ENCODE measurements at regions not wholly inside any gene's neighbourhood (a gene's known extent, or its start where the extent isn't known, plus 50 kb on each side); places are given as distances from the start of the nearest gene placed in this dataset.
"Not testable (repeated sequence)": the region's sequence is repeated elsewhere in the genome, so short reads cannot be mapped to it uniquely, and the experiment has no call there.

DNA sequence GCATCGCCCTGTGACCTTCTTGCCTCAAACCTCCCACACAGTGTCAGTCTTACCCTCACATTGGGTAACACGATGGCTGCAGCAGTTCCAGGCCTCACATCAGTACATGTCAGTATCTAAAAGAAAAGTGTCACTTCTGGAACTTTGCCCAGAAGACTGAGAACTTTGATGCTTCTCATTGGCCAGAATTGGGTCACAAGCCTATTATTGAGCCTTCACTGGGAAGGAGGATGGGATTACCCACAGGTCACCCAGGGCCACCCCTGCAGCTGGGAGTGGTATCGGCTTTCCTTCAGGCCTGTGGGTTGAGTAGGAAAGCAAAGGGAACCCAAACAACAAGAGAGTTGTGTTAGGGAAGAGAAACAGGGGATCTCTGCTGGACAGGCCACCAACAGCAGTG lies 111.5 kb downstream of the NPY start:
- peak; percentile 5 for DNase-seq (ENCODE audit: low read depth)

- not testable (repeated sequence) for DNase-seq (ENCODE audit: low read depth)
These were observed 112.4 kb downstream of the NPY start for GRCh38 chr7:24396387-24396786.

GRCh38 chr7:24401628-24402593 lies 117.9 kb downstream of the NPY start:
- peak; percentile 36 for DNase-seq (ENCODE audit: low read depth)

DNA sequence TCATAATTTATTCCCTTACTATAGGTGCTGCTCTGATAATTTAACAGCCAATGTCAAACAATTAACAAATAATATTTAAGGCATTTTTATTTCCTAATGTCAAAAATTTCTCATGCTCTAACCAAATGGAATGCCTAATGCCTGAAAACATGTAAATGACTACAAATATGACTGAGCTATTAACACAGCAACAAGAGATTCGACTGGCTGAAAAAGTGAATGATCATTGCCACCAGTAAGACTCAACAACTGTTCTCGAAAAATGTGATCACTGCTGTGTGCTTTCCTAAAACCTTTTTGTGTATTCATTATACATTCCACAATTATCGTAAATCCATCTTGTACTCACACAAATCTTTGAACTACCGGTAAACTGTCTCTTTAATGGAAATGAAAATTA lies 118.7 kb downstream of the NPY start:
- DNase-seq (ENCODE audit: low read depth) = no peak

GRCh38 chr7:24403557-24403956 lies 119.6 kb downstream of the NPY start:
- no peak for DNase-seq (ENCODE audit: low read depth)

DNA sequence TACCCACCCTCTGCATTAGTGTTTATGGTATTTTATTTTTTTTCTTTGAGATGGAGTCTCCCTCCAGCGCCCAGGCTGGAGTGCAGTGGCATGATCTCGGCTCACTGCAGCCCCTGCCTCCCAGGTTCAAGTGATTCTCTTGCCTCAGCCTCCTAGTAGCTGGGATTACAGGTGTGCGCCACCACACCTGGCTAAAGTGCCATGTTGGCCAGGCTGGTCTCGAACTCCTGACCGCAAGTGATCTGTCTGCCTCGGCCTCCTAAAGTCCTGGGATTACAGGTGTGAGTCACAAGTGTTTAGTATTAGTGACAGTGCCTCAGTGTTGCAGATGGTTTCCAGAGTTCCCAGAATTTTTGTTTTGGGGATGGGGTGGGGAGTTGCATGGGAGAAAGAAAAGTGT lies 120.3 kb downstream of the NPY start:
- no peak for DNase-seq (ENCODE audit: low read depth)

GRCh38 chr7:24405002-24405401 lies 121.0 kb downstream of the NPY start:
- no peak for DNase-seq (ENCODE audit: low read depth)

DNA sequence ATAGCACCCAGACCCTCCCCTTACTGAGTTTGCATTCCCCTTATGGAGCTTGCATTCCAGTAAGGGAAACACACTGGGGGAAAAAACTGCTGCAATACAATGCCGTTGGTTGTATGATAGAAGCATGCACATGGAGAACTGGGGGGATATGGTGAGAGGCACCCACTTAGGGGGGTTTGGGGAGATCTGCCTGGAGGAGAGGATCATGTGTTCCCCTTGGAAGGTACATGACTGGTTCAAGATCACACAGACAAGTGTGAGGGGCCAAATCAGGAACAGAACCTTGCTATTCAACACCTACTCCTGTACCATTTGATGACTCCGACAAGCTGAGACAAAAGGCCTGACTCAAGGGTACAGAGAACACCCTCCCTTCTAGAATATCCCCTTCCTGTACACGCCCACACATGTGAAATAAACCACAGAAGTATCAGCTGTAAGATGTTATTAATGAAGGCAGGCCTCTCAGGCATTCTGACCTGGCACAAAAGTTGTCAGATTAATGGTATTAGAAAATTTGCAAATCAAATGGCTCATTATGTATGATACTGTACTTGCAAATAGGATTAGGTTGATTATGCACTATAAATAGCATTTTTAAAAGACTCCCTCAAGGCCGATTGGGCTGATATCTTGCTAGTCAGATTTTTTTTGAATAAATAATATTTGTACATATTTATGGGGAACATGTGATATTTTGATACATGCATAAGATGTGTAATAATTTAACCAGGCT lies 122.2 kb downstream of the NPY start:
- DNase-seq (ENCODE audit: low read depth) = peak; percentile 30

GRCh38 chr7:24406789-24407299 lies 122.9 kb downstream of the NPY start:
- no peak for DNase-seq (ENCODE audit: low read depth)

- DNase-seq (ENCODE audit: low read depth) = no peak
These were observed 124.0 kb downstream of the NPY start for GRCh38 chr7:24407965-24408364.

- no peak for DNase-seq (ENCODE audit: low read depth)
These were observed 124.9 kb downstream of the NPY start for GRCh38 chr7:24408798-24409430.

- no peak for DNase-seq (ENCODE audit: low read depth)
These were observed 125.5 kb downstream of the NPY start for GRCh38 chr7:24409431-24410024.

DNA sequence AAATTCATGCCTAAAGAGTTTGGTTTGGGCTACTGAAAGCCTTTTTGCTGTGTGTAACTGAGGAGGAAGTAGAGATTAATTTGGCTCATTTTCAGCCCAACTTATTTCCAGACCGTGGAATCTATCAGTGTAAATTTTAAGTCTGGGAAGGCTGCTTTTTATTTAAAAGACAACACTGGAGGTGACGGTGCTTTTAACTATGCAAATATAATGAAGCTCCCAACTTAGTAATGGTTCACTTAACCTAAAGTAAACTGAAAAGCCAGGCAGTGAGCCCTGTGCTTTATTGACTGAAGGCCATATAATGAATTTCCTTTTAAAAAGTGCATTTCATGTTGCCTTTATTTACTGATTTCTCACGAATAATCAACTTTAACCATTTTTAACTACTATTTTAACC lies 127.2 kb downstream of the NPY start:
- DNase-seq (ENCODE audit: low read depth) = no peak

DNA sequence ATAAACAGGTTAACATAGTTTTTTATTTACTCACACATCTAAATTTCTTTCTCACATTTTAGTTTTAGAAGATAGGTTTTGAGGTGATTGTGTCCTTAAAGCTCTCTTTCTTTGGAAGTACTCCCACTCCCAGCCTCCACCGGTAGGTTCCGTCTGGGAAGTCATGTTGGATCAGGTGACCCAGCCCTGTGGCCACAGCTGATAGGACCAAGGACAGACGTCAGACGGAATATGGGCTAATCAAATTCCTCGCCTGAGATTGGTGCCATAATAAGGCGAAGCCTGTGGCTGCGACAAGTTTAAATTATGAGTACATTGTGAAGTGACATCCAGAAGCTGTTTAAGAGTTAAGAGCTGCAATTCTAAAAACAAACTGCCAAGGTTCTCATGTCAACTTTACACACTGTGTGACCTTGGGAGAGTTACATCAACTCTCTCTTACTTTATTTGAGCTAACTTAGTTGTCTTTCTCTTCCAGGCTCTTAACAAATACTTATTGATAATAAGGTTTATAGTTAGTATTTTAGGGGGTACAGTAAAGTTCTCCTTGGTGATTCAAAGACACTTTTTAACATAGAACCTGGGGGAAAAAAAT lies 133.6 kb downstream of the NPY start:
- DNase-seq (ENCODE audit: low read depth) = no peak

- peak; percentile 18 for DNase-seq (ENCODE audit: low read depth)
These were observed 135.1 kb downstream of the NPY start for GRCh38 chr7:24419077-24419476.

DNA sequence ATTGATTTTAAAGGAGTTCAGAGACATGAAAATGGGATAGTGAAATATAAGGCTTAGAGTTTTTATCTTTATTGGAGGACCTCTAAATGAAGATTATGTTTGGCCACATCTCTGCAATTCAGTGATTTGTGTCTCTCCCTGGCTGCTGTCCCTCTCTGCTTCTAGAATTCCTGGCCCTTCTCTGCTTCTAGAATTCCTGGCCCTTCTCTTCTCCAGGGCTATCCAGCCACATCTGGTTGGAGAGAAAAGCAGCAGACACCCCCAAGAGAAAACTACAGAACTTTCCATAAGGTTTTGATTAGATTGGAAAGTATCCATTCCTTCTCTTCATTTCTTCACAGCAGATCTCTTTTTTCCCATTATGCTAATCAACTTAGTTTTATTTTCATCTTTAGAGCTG lies 135.5 kb downstream of the NPY start:
- DNase-seq (ENCODE audit: low read depth) = no peak

DNA sequence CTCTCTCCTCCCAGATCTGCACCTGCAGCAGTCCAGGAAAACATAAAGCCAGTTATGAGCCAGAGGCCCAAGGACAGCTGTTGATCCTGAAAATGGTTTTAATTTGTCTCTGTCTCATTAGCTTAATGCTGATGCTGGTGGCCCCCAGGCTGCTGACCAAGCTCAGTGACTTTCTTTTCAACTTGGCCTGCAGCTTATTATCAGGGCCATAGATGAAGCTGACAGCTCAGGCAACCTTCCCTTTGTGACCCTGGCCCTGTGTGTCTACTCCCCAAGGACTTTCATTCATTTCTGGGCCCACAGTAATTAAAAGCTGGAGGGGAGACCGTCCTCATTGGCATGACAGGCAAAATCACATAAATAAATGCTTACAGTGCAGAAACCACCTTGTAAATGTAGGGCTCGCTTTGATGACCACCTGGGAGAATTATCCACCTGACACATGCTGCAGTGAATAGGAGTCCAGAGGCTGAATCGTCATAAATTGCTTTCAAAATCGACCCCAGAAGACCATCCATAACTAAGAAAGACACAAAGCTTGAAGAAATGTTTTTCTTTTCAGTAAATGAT lies 138.5 kb downstream of the NPY start:
- no peak for DNase-seq (ENCODE audit: low read depth)

DNA sequence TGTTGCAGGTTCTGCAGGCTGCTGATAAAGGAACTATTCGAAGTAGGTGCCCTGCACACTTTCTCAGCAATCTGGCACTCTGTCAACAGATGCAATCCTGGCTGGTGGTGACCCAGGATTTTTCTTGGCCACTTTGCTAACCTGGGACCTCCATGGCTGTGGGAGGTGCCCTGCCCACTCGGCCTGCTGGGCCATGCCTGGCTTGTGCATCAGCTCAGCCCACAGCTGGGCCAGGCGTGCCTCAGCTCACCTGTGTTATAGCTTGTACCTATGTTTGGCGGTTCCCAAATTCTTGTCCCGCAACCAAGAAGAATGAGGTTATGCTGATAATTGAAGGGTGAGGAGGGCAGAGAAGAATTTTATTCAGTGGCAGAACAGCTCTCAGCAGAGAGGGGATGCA lies 141.7 kb downstream of the NPY start:
- DNase-seq (ENCODE audit: low read depth) = no peak

- no peak for DNase-seq (ENCODE audit: low read depth)
These were observed 143.1 kb downstream of the NPY start for GRCh38 chr7:24427048-24427447.

DNA sequence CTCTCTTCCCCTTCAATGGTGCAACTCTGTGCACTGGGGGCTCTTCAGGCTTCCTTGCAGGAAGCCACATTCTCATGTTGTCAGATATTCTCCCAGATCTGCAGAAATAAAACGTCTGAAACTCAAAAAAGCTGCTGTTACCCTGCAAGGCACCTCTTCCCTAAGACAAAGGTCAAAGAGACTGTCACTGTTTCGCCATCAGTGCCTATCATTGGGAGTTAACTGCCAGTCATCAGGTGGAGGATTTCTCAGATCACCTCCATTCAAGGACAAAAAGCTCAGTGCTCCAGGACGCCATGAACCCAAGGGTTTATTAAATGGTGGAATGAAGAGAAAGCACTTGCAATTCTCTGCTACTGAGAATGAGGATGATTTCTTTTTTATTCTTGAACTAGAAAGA lies 144.6 kb upstream of the PALS2 start:
- DNase-seq (ENCODE audit: low read depth) = no peak

GRCh38 chr7:24432677-24433076 lies 140.6 kb upstream of the PALS2 start:
- DNase-seq (ENCODE audit: low read depth) = no peak

Measured in amniotic epithelial cell (primary cell).